Liver (tissue), 3 donors: ENCODE measurements at regions not wholly inside any gene's neighbourhood (a gene's known extent, or its start where the extent isn't known, plus 50 kb on each side); places are given as distances from the start of the nearest gene placed in this dataset.

ENCODE experiments used
- ATF3 ChIP-seq: IDR thresholded peaks from 2 replicates; pipeline ENCODE4 v1.6.1; 2016; ENCODE audit warnings: antibody characterized with exemption
- CTCF ChIP-seq: fragments of 150-350 bp; IDR thresholded peaks from 2 replicates; pipeline ENCODE4 v1.5.1; 2017; ENCODE audit warnings: improper control_type of control experiment, low read depth, low read length; ENCODE audit not compliant: missing input control
- EGR1 ChIP-seq, 2 donors: IDR thresholded peaks; 2 replicates each; pipeline ENCODE4 v1.6.1; 2016 to 2018; ENCODE audit warnings: antibody characterized with exemption in 2 of 2, low read depth in 2 of 2
- FOXA1 ChIP-seq: IDR thresholded peaks from 2 replicates; pipeline ENCODE4 v1.6.1; 2016; ENCODE audit warnings: antibody characterized with exemption
- GABPA ChIP-seq, 2 donors: IDR thresholded peaks in 1 of 2; conservative IDR thresholded peaks in 1 of 2; 2 replicates each; pipeline ENCODE4 v1.6.1; 2016; ENCODE audit warnings: antibody characterized with exemption in 2 of 2, mild to moderate bottlenecking in 1 of 2, moderate library complexity in 1 of 2
- MAX ChIP-seq: IDR thresholded peaks from 2 replicates; pipeline ENCODE4 v1.6.1; 2016; ENCODE audit warnings: antibody characterized with exemption
- RAD21 ChIP-seq, 2 donors: IDR thresholded peaks; 2 replicates each; pipeline ENCODE4 v1.6.1; 2016; ENCODE audit warnings: antibody characterized with exemption in 2 of 2, mild to moderate bottlenecking in 2 of 2
- RXRA ChIP-seq, 2 donors: IDR thresholded peaks; 2 replicates each; pipeline ENCODE4 v1.6.1; 2017 to 2018; ENCODE audit warnings: antibody characterized with exemption in 2 of 2, mild to moderate bottlenecking in 1 of 2
- TAF1 ChIP-seq: conservative IDR thresholded peaks from 2 replicates; pipeline ENCODE4 v1.6.1; 2016; ENCODE audit warnings: antibody characterized with exemption, mild to moderate bottlenecking
- YY1 ChIP-seq: IDR thresholded peaks from 2 replicates; pipeline ENCODE4 v1.6.1; 2016; ENCODE audit warnings: antibody characterized with exemption, mild to moderate bottlenecking
- ZBTB33 ChIP-seq: IDR thresholded peaks from 2 replicates; pipeline ENCODE4 v1.6.1; 2016; ENCODE audit warnings: antibody characterized with exemption
- donor health status: healthy.
- donor health status: healthy.

GRCh38 chr7:125338110-125338509 lies 408.5 kb upstream of the POT1 start:
- no peak for TF ChIP-seq CTCF
- TF ChIP-seq GABPA (IDR thresholded peaks at IDR 0.05 in 1 of 2, conservative IDR thresholded peaks at IDR 0.05 in 1 of 2): no peak
- no peak for TF ChIP-seq RAD21 (IDR thresholded peaks at IDR 0.05)
- TF ChIP-seq MAX: no peak
- no peak for TF ChIP-seq YY1
- TF ChIP-seq TAF1: no peak
- no peak for TF ChIP-seq RXRA (IDR thresholded peaks at IDR 0.05)
- no peak for TF ChIP-seq EGR1 (IDR thresholded peaks at IDR 0.05; ENCODE audit: low read depth in 2 of 2)
- no peak for TF ChIP-seq FOXA1
- no peak for TF ChIP-seq ZBTB33
- TF ChIP-seq ATF3: no peak
